Uterus (tissue), 2 donors: ENCODE measurements at regions not wholly inside any gene's neighbourhood (a gene's known extent, or its start where the extent isn't known, plus 50 kb on each side); places are given as distances from the start of the nearest gene placed in this dataset.

Experiments used
- CTCF ChIP-seq, 4 experiments: fragments of 200-600 bp in 2 of 4; fragments of 450-650 bp in 2 of 4; sonication (generic) in 2 of 4; IDR thresholded peaks; one replicate each; pipeline ENCODE4 v1.5.1; 2016 to 2019; ENCODE audit warnings: antibody characterized with exemption in 4 of 4, mild to moderate bottlenecking in 2 of 4, moderate library complexity in 1 of 4
- POLR2A ChIP-seq, 2 donors: fragments of 450-650 bp; IDR thresholded peaks; one replicate each; pipeline ENCODE4 v1.6.1; 2016; ENCODE audit warnings: antibody characterized with exemption in 2 of 2, mild to moderate bottlenecking in 1 of 2, moderate library complexity in 1 of 2

- no peak for TF ChIP-seq POLR2A (IDR thresholded peaks at IDR 0.05)
- TF ChIP-seq CTCF (IDR thresholded peaks at IDR 0.05), result no peak
These were observed 97.6 kb upstream of the DEFB112 start for GRCh38 chr6:50147371-50147770.
